KMS-11 (cell line): ENCODE measurements at regions not wholly inside any gene's neighbourhood (a gene's known extent, or its start where the extent isn't known, plus 50 kb on each side); places are given as distances from the start of the nearest gene placed in this dataset.

Experiments
- H2AFZ ChIP-seq: fragments of 200-600 bp; sonication (generic); 2 replicates; pipeline ENCODE4 v1.6.1; 2016; ENCODE audit warnings: antibody characterized with exemption, mixed run types, low read depth
- H3K27ac ChIP-seq: fragments of 200-600 bp; sonication (generic); 2 replicates; pipeline ENCODE4 v1.6.1; 2016; ENCODE audit warnings: mild to moderate bottlenecking, mixed run types
- H3K27me3 ChIP-seq: fragments of 200-600 bp; sonication (generic); 2 replicates; pipeline ENCODE4 v1.6.1; 2017; ENCODE audit warnings: mild to moderate bottlenecking, low read depth, mixed run types, moderate library complexity; ENCODE audit not compliant: insufficient read depth
- H3K36me3 ChIP-seq: fragments of 200-600 bp; sonication (generic); 2 replicates; pipeline ENCODE4 v1.6.1; 2017; ENCODE audit warnings: mild to moderate bottlenecking, mixed run types; ENCODE audit not compliant: insufficient read depth
- H3K4me1 ChIP-seq: fragments of 200-600 bp; sonication (generic); 2 replicates; pipeline ENCODE4 v1.6.1; 2016; ENCODE audit warnings: mild to moderate bottlenecking, low read depth, mixed run types; ENCODE audit not compliant: poor library complexity, severe bottlenecking
- H3K4me2 ChIP-seq: fragments of 200-600 bp; sonication (generic); 2 replicates; pipeline ENCODE4 v1.7.0; 2016; ENCODE audit warnings: mild to moderate bottlenecking, mixed run types
- H3K4me3 ChIP-seq: fragments of 200-600 bp; sonication (generic); IDR thresholded peaks from 2 replicates; pipeline ENCODE4 v1.6.1; 2017; ENCODE audit warnings: low read depth, low read length, mixed read lengths; ENCODE audit not compliant: insufficient read depth
- H3K79me2 ChIP-seq: fragments of 200-600 bp; sonication (generic); 2 replicates; pipeline ENCODE4 v1.6.1; 2016; ENCODE audit warnings: low read depth, mixed run types; ENCODE audit not compliant: insufficient read depth
- H3K9ac ChIP-seq: fragments of 200-600 bp; sonication (generic); 2 replicates; pipeline ENCODE4 v1.6.1; 2016; ENCODE audit warnings: mild to moderate bottlenecking, mixed run types
- H4K20me1 ChIP-seq: fragments of 200-600 bp; sonication (generic); 2 replicates; pipeline ENCODE4 v1.6.1; 2016; ENCODE audit warnings: mild to moderate bottlenecking, mixed run types; ENCODE audit not compliant: insufficient read depth
- TF ChIP-seq, protein P1 (sequence below): fragments of 200-600 bp; sonication (generic); conservative IDR thresholded peaks from 2 replicates; pipeline ENCODE4 v1.6.1; 2017; ENCODE audit warnings: low read depth, mild to moderate bottlenecking, antibody characterized with exemption, low read length, moderate library complexity, mixed read lengths

DNA sequence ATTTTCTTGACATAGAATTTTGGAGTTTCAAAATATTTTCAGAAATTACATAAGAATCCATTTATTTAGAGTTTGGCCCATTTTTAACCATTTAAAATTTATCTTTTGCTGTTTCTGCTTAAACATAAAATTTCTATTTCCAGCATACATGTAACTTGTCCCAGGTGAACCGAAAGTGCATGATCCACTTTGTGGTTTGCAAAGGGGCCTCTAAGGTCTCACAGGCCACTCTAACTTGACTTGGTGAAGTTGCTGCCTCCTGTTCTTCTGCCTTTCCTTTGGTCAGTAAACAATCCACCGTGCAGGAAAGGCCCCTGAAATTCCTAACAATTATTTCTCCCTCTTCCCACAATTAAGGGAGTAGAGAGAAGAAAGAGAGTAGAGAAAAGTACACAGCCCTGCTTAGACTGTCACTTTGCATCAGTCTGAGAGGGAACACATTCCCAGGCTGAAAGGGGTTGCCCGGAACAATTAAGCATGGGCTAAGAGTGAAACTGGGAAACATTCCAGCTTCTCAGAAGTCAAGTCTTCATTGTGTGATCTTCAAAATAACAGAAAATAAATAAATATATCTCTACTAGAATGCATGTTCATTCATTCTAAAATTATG, 79.5 kb upstream of the SEMA3A start:
- Histone ChIP-seq H3K9ac (peak overlapping the region; percentile 35; the same call in 1 of the 2 replicates), H3K4me1 (peaks cover 49% of the 10 kb centered on the region), H2AFZ (peak overlapping the region; percentile 51; the same call in 1 of the 2 replicates), H3K36me3 (no peaks in the 10 kb centered on the region), H3K27ac (peak overlapping the region; percentile 8; the same call in 1 of the 2 replicates), H3K4me3 (no peak overlapping the region), H3K27me3 (no peaks in the 10 kb centered on the region), H3K79me2 (no peaks in the 10 kb centered on the region), H3K4me2 (peak overlapping the region; percentile 88), H4K20me1 (no peaks in the 10 kb centered on the region)
- TF ChIP-seq, protein P1, sequence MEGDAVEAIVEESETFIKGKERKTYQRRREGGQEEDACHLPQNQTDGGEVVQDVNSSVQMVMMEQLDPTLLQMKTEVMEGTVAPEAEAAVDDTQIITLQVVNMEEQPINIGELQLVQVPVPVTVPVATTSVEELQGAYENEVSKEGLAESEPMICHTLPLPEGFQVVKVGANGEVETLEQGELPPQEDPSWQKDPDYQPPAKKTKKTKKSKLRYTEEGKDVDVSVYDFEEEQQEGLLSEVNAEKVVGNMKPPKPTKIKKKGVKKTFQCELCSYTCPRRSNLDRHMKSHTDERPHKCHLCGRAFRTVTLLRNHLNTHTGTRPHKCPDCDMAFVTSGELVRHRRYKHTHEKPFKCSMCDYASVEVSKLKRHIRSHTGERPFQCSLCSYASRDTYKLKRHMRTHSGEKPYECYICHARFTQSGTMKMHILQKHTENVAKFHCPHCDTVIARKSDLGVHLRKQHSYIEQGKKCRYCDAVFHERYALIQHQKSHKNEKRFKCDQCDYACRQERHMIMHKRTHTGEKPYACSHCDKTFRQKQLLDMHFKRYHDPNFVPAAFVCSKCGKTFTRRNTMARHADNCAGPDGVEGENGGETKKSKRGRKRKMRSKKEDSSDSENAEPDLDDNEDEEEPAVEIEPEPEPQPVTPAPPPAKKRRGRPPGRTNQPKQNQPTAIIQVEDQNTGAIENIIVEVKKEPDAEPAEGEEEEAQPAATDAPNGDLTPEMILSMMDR, result no peak

- TF ChIP-seq, protein P1, result no peak
- Histone ChIP-seq H3K4me3 (no peak overlapping the region), H3K79me2 (no peaks in the 10 kb centered on the region), H3K4me1 (peaks cover 49% of the 10 kb centered on the region), H3K9ac (no peak overlapping the region), H4K20me1 (no peaks in the 10 kb centered on the region), H3K27me3 (no peaks in the 10 kb centered on the region), H2AFZ (no peak overlapping the region), H3K4me2 (peak overlapping the region; percentile 27; the same call in 1 of the 2 replicates), H3K27ac (no peak overlapping the region), H3K36me3 (no peaks in the 10 kb centered on the region)
Measured at GRCh38 chr7:84271543-84271942, 77.0 kb upstream of the SEMA3A start.

GRCh38 chr7:84264396-84264795, 69.8 kb upstream of the SEMA3A start:
- no peaks in the 10 kb centered on the region for H3K79me2 ChIP-seq
- H3K4me1 ChIP-seq, result no peaks in the 10 kb centered on the region
- H3K36me3 ChIP-seq, result no peaks in the 10 kb centered on the region
- TF ChIP-seq, protein P1, result no peak
- no peak overlapping the region for H2AFZ ChIP-seq
- no peak overlapping the region for H3K4me2 ChIP-seq
- no peak overlapping the region for H3K27ac ChIP-seq
- no peaks in the 10 kb centered on the region for H3K27me3 ChIP-seq
- no peaks in the 10 kb centered on the region for H4K20me1 ChIP-seq
- no peak overlapping the region for H3K9ac ChIP-seq
- H3K4me3 ChIP-seq, result no peak overlapping the region

DNA sequence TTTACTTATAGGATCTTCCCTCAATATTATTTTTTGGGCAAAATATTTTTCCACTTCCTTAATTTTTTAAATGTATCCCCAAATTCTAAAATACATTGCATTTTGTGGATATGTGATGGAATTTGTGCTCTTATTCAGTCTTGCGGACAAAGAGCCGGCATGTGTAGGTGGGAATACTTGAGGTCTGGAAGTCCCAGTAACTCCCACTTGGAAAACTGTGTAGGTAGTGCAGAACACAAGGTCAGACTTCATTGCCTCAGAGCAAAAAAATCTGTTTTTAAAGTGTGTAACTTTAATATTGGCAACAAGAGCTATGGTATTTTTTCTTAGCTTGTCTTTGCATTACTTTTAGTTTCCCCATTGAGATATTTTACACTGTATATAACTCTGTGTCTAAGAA, 68.5 kb upstream of the SEMA3A start:
- Histone ChIP-seq H3K4me1 (no peaks in the 10 kb centered on the region), H3K79me2 (no peaks in the 10 kb centered on the region), H2AFZ (no peak overlapping the region), H3K4me3 (no peak overlapping the region), H4K20me1 (no peaks in the 10 kb centered on the region), H3K36me3 (no peaks in the 10 kb centered on the region), H3K4me2 (no peak overlapping the region), H3K27ac (no peak overlapping the region), H3K9ac (no peak overlapping the region), H3K27me3 (no peaks in the 10 kb centered on the region)
- TF ChIP-seq, protein P1, result no peak
